Fibroblast of the aortic adventitia (primary cell): ENCODE measurements at regions not wholly inside any gene's neighbourhood (a gene's known extent, or its start where the extent isn't known, plus 50 kb on each side); places are given as distances from the start of the nearest gene placed in this dataset.

Source experiments
- DNase-seq: peaks from one replicate; pipeline ENCODE4 v3.0.0-alpha.2; 2010; ENCODE audit warnings: low read depth
- H3K4me3 ChIP-seq: 2 replicates; pipeline ENCODE4 v1.5.1; 2011; ENCODE audit warnings: low read depth, mild to moderate bottlenecking, control low read depth, low read length, moderate library complexity
- TF ChIP-seq, protein P1 (sequence below): IDR thresholded peaks from 2 replicates; pipeline ENCODE4 v1.5.1; 2011; ENCODE audit warnings: mild to moderate bottlenecking, low read length, control low read depth, inconsistent platforms; ENCODE audit not compliant: insufficient read depth

DNA sequence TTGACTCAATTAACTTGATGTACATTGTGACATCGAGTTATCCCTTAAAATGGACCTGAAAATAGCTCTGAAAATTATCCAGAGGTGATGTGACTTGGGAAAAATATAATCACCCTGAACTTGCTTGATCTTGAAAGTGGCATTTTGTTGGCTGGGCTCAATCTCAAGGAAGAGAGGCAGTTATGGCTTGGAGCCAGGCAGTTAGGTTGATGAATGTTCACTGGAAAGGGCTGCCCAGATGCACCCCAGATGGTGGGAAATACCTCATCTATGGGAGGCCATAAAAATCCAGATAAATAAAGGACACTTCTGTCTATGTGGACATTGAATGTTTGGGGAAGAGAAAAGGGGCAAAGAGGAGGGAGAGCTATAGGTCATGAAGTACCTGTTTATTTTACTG lies 55.7 kb upstream of the OR5AN1 start:
- TF ChIP-seq, protein P1, sequence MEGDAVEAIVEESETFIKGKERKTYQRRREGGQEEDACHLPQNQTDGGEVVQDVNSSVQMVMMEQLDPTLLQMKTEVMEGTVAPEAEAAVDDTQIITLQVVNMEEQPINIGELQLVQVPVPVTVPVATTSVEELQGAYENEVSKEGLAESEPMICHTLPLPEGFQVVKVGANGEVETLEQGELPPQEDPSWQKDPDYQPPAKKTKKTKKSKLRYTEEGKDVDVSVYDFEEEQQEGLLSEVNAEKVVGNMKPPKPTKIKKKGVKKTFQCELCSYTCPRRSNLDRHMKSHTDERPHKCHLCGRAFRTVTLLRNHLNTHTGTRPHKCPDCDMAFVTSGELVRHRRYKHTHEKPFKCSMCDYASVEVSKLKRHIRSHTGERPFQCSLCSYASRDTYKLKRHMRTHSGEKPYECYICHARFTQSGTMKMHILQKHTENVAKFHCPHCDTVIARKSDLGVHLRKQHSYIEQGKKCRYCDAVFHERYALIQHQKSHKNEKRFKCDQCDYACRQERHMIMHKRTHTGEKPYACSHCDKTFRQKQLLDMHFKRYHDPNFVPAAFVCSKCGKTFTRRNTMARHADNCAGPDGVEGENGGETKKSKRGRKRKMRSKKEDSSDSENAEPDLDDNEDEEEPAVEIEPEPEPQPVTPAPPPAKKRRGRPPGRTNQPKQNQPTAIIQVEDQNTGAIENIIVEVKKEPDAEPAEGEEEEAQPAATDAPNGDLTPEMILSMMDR, result no peak
- H3K4me3 ChIP-seq, result no peak overlapping the region
- no peak for DNase-seq

DNA sequence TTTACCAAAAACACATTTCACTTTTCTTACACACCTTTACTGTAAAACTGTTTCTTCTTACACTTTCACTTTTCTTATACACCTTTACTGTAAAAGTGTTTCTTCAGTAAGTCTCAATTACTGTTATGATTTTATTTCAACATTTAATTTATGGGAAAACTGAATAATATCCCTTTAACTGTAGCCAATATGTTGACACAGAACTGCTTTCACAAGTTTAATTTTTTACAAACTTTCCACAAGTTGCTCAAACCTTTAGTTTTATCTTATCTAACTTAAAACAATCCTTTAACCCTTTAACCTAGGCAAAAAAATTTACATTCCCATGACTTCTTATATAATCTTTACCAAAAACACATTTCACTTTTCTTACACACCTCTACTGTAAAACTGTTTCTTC lies 63.3 kb upstream of the OR5AN1 start:
- no peak for DNase-seq
- H3K4me3 ChIP-seq, result no peak overlapping the region

DNA sequence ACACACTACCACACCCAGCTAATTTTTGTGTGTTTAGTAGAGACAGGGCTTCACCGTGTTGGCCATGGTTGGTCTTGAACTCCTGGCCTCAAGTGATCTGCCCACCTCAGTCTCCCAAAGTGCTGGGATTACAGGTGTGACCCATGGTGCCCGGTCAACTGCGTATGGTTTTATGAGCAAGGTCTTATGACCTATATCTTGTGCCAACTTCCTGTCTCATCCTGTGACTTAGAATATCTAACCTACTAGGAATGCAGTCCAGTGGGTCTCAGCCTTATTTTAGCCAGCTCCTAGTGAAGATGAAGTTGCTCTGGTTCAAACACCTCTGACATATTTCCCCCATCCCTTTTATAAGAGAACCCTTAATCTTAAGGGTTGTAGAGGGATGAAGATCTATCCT lies 66.1 kb upstream of the OR5AN1 start:
- TF ChIP-seq, protein P1, result no peak
- DNase-seq, result no peak
- H3K4me3 ChIP-seq, result no peak overlapping the region

More for the DNA sequence above, 63.3 kb upstream of the OR5AN1 start:
- TF ChIP-seq, protein P1, result no peak

DNA sequence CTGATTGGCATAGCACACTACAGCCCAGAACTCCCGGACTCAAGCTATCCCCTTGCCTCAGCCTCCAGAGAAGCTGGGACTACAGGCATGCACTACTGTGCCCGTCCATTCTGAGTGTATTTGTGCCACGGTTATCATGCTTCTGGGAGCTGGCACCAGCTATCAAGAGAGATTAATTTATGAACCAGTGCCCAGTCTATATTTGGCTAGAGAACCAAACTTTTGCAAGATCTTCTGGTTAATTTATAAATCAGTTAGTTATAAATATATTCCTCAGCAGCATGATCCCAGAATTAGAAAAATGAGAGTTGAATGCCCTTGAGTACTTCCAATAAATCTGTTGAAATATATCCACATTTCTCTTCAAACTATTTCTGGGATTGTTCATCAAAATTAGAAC lies 67.5 kb upstream of the OR5AN1 start:
- TF ChIP-seq, protein P1, result no peak
- no peak overlapping the region for H3K4me3 ChIP-seq
- DNase-seq, result no peak

DNA sequence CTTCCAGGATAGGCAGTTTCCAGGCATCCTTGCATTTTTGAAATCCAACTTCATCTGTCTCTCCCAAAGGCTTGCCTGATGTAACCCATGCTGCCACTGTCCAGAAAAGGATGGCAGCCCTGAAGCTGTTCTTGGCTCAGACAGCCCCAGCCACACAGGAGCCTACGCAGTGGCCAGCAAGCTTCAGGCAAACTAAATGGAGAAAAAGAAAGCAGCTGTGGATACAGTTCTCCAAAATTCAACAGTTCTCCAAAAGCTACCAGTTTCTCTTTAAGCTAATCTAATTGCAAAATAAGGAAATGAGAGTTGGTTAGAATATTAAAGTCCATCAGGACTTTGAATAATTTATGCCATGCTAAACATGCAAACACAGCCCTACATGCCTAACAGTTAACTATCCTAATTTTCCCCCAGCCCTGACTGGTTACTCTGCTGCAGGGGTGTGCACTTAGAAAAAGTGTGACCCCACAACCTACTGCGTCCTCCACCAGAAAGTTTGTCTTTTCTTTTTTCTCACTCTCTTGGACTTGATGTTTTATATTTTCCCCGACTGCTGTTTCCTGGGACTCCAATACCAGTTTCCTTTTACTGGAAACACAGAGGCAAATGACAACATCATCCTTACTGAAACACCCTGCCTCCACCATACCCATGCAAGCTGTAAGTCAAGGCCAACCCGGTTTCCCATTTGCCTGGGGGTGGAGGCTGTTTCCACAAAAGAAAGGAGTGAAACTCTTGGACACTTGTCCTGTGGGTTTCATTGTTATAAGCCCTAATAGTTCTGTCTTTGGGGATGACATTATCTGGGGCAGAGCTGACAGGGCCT lies 69.1 kb upstream of the OR5AN1 start:
- TF ChIP-seq, protein P1, result no peak
- no peak for DNase-seq
- no peak overlapping the region for H3K4me3 ChIP-seq

DNA sequence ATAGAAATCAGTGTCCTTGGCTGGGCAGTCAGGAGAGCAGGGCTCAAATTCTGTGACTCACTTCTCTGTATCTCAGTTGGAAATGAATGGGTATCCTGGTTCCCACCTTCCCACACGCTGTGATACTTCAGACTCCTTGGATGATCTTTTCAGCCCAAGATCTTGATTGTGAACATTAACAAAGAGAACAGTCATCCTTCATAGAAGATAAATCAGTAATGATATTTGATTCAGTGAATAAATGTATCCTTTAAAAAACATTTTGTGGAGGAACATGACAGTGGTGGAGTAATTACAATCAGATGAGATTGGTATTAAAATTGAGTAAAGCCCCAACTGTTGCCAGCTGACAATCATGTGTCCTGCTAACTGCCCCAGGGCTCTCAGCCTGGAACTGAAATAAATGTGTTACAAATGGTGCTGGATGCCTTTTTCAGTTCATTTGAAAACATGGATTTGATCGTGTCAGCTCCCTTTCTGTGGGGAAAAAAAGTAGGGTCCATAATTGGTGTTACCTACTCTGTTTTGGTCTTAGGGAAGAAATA lies 72.9 kb upstream of the OR5AN1 start:
- H3K4me3 ChIP-seq, result no peak overlapping the region
- TF ChIP-seq, protein P1, result no peak
- no peak for DNase-seq

DNA sequence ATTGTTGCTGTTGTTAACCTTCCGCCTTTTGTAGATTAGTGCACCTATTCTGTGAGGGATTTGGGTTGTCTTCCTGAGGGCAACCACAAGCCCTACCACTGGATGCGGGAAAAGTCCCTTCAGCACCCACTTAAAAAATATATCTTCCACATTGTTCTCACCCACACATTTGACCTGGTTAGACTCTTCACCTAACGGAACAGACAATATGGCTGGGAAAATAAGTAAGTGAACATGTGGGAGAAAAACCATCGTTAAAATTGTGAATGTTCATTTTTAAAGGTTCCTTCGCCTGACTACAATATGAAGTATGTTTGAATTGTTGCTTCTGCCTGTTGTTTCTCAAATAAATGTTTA lies 72.0 kb upstream of the MPEG1 start:
- H3K4me3 ChIP-seq, result no peak overlapping the region
- no peak for DNase-seq
- TF ChIP-seq, protein P1, result no peak
